AG04450 (cell line): ENCODE measurements at regions not wholly inside any gene's neighbourhood (a gene's known extent, or its start where the extent isn't known, plus 50 kb on each side); places are given as distances from the start of the nearest gene placed in this dataset.

ENCODE experiments used
- CTCF ChIA-PET: fragments of 300-600, 350-600 bp; formaldehyde crosslinking; extraction: SDS; loops from one replicate; lab custom pipeline; 2022; ENCODE audit warnings: antibody characterized with exemption, inconsistent platforms; lab: Charles Lee
- POLR2A ChIA-PET: fragments of 350-600 bp; formaldehyde crosslinking; extraction: SDS; loops from one replicate; lab custom pipeline; 2021; ENCODE audit warnings: antibody characterized with exemption, inconsistent platforms; lab: Yijun Ruan, JAX
- DNase-seq: peaks from one replicate; pipeline ENCODE4 v3.0.0-alpha.2; 2011; ENCODE audit warnings: low read depth, low spot score
- H3K27ac ChIP-seq: one replicate; pipeline ENCODE4 v1.5.1; 2012; ENCODE audit warnings: low read depth, low read length, control low read depth
- H3K27me3 ChIP-seq: one replicate; pipeline ENCODE4 v1.6.0; 2012; ENCODE audit warnings: low read length; ENCODE audit not compliant: control insufficient read depth, insufficient read depth
- H3K4me3 ChIP-seq: 2 replicates; pipeline ENCODE4 v1.5.1; 2011; ENCODE audit warnings: mild to moderate bottlenecking, low read depth, low read length, control low read depth
- H3K9me3 ChIP-seq: 2 replicates; pipeline ENCODE4 v1.5.1; 2012; ENCODE audit warnings: low read length; ENCODE audit not compliant: control insufficient read depth, insufficient read depth
- TF ChIP-seq, protein P1 (sequence below): IDR thresholded peaks from 2 replicates; pipeline ENCODE4 v1.5.1; 2011; ENCODE audit warnings: low read depth, low read length, control low read depth, inconsistent platforms

DNA sequence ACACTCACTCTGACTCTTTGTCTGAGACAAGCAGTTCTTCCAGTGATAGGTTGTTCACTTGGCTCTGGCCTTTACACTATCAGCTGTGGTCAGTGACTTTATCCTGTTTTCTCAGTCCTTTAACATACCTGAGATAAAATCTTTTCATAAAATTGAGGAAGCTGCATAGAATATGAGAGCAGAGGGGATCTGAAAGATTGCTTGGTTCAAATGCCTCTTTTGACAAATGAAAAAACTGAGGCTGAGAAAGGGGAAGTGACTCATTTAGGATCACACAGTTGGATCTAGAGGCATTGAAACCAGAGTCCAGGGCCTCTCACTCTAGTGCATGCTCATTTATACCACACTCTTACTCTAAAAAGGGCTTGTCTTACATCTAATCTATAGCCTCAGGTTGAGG, 277.0 kb upstream of the TBX18 start:
- POLR2A ChIA-PET = no interaction called here
- H3K27ac ChIP-seq = no peak overlapping the region
- DNase-seq = no peak
- H3K9me3 ChIP-seq = no peaks in the 10 kb centered on the region
- no peak overlapping the region for H3K4me3 ChIP-seq
- no peaks in the 10 kb centered on the region for H3K27me3 ChIP-seq
- TF ChIP-seq, protein P1, sequence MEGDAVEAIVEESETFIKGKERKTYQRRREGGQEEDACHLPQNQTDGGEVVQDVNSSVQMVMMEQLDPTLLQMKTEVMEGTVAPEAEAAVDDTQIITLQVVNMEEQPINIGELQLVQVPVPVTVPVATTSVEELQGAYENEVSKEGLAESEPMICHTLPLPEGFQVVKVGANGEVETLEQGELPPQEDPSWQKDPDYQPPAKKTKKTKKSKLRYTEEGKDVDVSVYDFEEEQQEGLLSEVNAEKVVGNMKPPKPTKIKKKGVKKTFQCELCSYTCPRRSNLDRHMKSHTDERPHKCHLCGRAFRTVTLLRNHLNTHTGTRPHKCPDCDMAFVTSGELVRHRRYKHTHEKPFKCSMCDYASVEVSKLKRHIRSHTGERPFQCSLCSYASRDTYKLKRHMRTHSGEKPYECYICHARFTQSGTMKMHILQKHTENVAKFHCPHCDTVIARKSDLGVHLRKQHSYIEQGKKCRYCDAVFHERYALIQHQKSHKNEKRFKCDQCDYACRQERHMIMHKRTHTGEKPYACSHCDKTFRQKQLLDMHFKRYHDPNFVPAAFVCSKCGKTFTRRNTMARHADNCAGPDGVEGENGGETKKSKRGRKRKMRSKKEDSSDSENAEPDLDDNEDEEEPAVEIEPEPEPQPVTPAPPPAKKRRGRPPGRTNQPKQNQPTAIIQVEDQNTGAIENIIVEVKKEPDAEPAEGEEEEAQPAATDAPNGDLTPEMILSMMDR = no peak
- CTCF ChIA-PET = no interaction called here

DNA sequence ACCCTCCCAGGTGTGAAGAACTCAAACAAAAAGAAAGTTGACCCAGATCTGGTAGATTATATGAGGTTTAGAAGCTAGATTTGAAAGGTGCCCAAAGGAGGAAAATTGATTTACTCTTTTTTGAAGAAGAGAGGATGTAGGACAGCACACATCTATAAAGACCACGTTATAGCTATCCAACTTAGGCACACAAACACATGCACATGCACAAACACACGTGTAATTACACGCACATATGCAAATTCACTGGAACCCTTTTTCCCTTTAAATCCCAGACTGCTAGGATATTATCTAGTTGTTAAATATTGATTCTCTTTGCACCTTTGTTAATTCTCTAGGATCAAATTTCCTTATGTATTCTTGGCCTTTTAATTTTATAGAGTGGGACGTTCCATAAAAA, 272.8 kb upstream of the TBX18 start:
- peaks cover 4% of the 10 kb centered on the region; the same call in 1 of the 2 replicates for H3K9me3 ChIP-seq
- DNase-seq = no peak
- no peaks in the 10 kb centered on the region for H3K27me3 ChIP-seq
- ChIA-PET CTCF (no interaction called here), POLR2A (no interaction called here)
- TF ChIP-seq, protein P1 = no peak
- no peak overlapping the region for H3K4me3 ChIP-seq
- no peak overlapping the region for H3K27ac ChIP-seq

DNA sequence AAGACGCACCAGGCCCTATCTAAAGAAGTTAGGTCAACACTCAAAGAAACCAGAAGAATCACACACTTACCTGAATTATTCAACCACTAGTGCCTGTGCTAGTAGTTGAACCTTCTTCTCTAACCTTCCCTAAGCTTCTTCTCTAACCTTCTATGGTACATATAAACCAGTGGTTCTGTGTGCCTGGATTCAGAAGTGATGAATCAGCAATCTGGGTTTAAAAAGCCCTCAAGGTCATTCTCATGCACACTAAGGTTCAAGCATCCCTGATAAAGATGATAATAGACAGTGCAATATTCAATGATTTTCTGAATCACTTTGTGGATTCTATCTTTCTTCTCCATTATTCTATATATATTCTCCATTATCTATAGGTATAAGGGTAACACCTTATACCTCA, 271.4 kb upstream of the TBX18 start:
- CTCF ChIA-PET = no interaction called here
- H3K27me3 ChIP-seq = no peaks in the 10 kb centered on the region
- TF ChIP-seq, protein P1 = no peak
- no peak for DNase-seq
- H3K9me3 ChIP-seq = peaks cover 4% of the 10 kb centered on the region; the same call in 1 of the 2 replicates
- no peak overlapping the region for H3K4me3 ChIP-seq
- no peak overlapping the region for H3K27ac ChIP-seq
- POLR2A ChIA-PET = no interaction called here

DNA sequence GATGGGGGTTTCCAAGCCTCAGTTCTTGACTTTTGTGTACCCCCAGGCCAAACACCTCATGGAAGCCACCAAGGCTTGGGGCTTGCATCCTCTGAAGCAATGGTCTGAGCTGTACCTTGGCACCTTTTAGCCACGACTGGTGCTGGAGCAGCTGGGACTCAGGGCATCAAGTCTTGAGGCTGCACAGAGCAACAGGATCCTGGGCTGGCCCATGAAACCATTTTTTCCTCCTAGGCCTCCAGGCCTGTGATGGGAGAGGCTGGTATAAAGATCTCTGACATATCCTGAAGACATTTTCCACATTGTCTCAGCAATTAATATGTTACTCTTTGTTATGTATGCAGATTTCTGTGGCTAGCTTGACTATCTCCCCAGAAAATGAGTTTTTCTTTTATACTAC, 269.1 kb upstream of the TBX18 start:
- TF ChIP-seq, protein P1 = no peak
- H3K9me3 ChIP-seq = peaks cover 4% of the 10 kb centered on the region; the same call in 1 of the 2 replicates
- no peak overlapping the region for H3K4me3 ChIP-seq
- ChIA-PET CTCF (interaction anchor here (0.6 kb wide), 1 partner anchor 652 kb away, joined by 4 read pairs; no protein-coding TSS in a partner anchor), POLR2A (interaction anchor here (0.6 kb wide), 1 partner anchor 219 kb away, joined by 3 read pairs; no protein-coding TSS in a partner anchor)
- DNase-seq = no peak
- no peak overlapping the region for H3K27ac ChIP-seq
- H3K27me3 ChIP-seq = no peaks in the 10 kb centered on the region

DNA sequence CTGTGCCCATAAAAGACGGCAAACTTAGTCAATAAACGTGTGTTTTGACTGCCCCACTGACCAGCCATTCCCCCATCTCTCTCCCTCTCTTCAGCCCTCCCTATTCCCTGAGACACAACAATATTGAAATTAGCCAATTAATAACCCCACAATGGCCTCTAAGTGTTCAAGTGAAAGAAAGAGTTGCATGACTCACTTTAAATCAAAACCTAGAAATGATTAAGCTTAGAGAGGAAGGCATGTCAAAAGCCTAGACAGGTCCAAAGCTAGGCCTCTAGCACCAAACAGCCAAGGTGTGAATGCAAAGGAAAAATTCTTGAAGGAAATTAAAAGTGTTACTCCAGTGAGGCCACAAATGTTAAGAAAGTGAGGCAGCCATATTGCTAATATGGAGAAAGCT, 261.6 kb upstream of the TBX18 start:
- Histone ChIP-seq H3K27me3 (no peaks in the 10 kb centered on the region), H3K27ac (no peak overlapping the region), H3K4me3 (no peak overlapping the region), H3K9me3 (no peaks in the 10 kb centered on the region)
- TF ChIP-seq, protein P1 = no peak
- ChIA-PET POLR2A (no interaction called here), CTCF (no interaction called here)
- DNase-seq = no peak
